ENCODE measurements at regions not wholly inside any gene's neighbourhood (a gene's known extent, or its start where the extent isn't known, plus 50 kb on each side); places are given as distances from the start of the nearest gene placed in this dataset.

- TF ChIP-seq EZH2 (IDR thresholded peaks at IDR 0.05; ENCODE audit: borderline replicate concordance, low read length) (no peak), CTCF (conservative IDR thresholded peaks at IDR 0.05 in 1 of 2, IDR thresholded peaks at IDR 0.05 in 1 of 2; ENCODE audit: extremely low read depth in 1 of 2, insufficient read depth in 1 of 2, low read depth in 1 of 2, low read length in 2 of 2) (no peak)
Observed at GRCh38 chr1:181931873-181932272, 129.6 kb downstream of the ZNF648 start.
